Neuronal stem cell (in vitro differentiated cells): ENCODE measurements at regions not wholly inside any gene's neighbourhood (a gene's known extent, or its start where the extent isn't known, plus 50 kb on each side); places are given as distances from the start of the nearest gene placed in this dataset.
"Not testable (repeated sequence)": the region's sequence is repeated elsewhere in the genome, so short reads cannot be mapped to it uniquely, and the experiment has no call there.

Experiments used
- DNase-seq: peaks from one replicate; pipeline ENCODE4 v3.0.0-alpha.2; 2013; ENCODE audit warnings: low spot score
- H2AFZ ChIP-seq: one replicate; pipeline ENCODE4 v1.6.1; 2013; ENCODE audit warnings: mild to moderate bottlenecking, low read length, inconsistent platforms
- H2AK5ac ChIP-seq: 2 replicates; pipeline ENCODE4 v1.6.1; 2013; ENCODE audit warnings: low read depth, mild to moderate bottlenecking, inconsistent platforms, low read length, moderate library complexity, mixed read lengths
- H2BK120ac ChIP-seq: 2 replicates; pipeline ENCODE4 v1.6.1; 2013; ENCODE audit warnings: low read depth, mild to moderate bottlenecking, inconsistent platforms, low read length, moderate library complexity, mixed read lengths
- H2BK12ac ChIP-seq: one replicate; pipeline ENCODE4 v1.6.1; 2013; ENCODE audit warnings: low read length, inconsistent platforms
- H2BK15ac ChIP-seq: 2 replicates; pipeline ENCODE4 v1.6.1; 2013; ENCODE audit warnings: mild to moderate bottlenecking, low read length, inconsistent platforms, mixed read lengths
- H2BK5ac ChIP-seq: one replicate; pipeline ENCODE4 v1.6.1; 2013; ENCODE audit warnings: inconsistent platforms, mild to moderate bottlenecking, low read length, moderate library complexity
- H3K14ac ChIP-seq: one replicate; pipeline ENCODE4 v1.6.1; 2013; ENCODE audit warnings: low read length, inconsistent platforms
- H3K18ac ChIP-seq: 2 replicates; pipeline ENCODE4 v1.6.1; 2013; ENCODE audit warnings: low read length, inconsistent platforms
- H3K23ac ChIP-seq: 2 replicates; pipeline ENCODE4 v1.6.1; 2013; ENCODE audit warnings: low read depth, mild to moderate bottlenecking, mixed read lengths, low read length, inconsistent platforms; ENCODE audit not compliant: poor library complexity
- H3K27ac ChIP-seq: replicated peaks from 3 replicates; pipeline ENCODE4 v1.5.1; 2013; ENCODE audit warnings: low read length, inconsistent platforms
- H3K27me3 ChIP-seq, 3 experiments: 2 replicates each; pipeline ENCODE4 v1.6.1; 2013; ENCODE audit warnings: low read length in 3 of 3, mild to moderate bottlenecking in 2 of 3, inconsistent platforms in 1 of 3, low read depth in 1 of 3, mixed read lengths in 1 of 3, moderate library complexity in 1 of 3; ENCODE audit not compliant: control insufficient read depth in 3 of 3, insufficient read depth in 3 of 3
- H3K36me3 ChIP-seq, 2 donors: replicated peaks in 1 of 2; 2 replicates each; pipeline ENCODE4 v1.6.1; 2013; ENCODE audit warnings: low read length in 2 of 2; ENCODE audit not compliant: control insufficient read depth in 2 of 2, insufficient read depth in 2 of 2
- H3K4ac ChIP-seq: 2 replicates; pipeline ENCODE4 v1.6.1; 2013; ENCODE audit warnings: inconsistent platforms, mild to moderate bottlenecking, low read length, moderate library complexity
- H3K4me1 ChIP-seq, 2 donors: 1 replicate in 1 of 2; 2 replicates in 1 of 2; pipeline ENCODE4 v1.6.1; 2013; ENCODE audit warnings: low read length in 2 of 2, low read depth in 1 of 2; ENCODE audit not compliant: control insufficient read depth in 2 of 2, insufficient read depth in 1 of 2
- H3K4me2 ChIP-seq: one replicate; pipeline ENCODE4 v1.6.1; 2013; ENCODE audit warnings: mild to moderate bottlenecking, low read length, inconsistent platforms; ENCODE audit not compliant: insufficient read depth, poor library complexity, severe bottlenecking
- H3K4me3 ChIP-seq, 2 donors: 2 replicates each; pipeline ENCODE4 v1.5.1; 2013; ENCODE audit warnings: low read length in 2 of 2, mild to moderate bottlenecking in 2 of 2, inconsistent platforms in 1 of 2, moderate library complexity in 1 of 2
- H3K79me1 ChIP-seq: one replicate; pipeline ENCODE4 v1.6.1; 2013; ENCODE audit warnings: low read depth, mild to moderate bottlenecking, inconsistent platforms, low read length, moderate library complexity
- H3K9ac ChIP-seq: one replicate; pipeline ENCODE4 v1.6.1; 2013; ENCODE audit warnings: mild to moderate bottlenecking, low read depth, low read length, inconsistent platforms; ENCODE audit not compliant: poor library complexity
- H3K9me3 ChIP-seq, 2 donors: replicated peaks in 1 of 2; 2 replicates each; pipeline versions ENCODE3 to v1.6.1; 2013; ENCODE audit warnings: low read length in 2 of 2, mild to moderate bottlenecking in 2 of 2, inconsistent platforms in 1 of 2, low read depth in 1 of 2, mixed read lengths in 1 of 2, moderate library complexity in 1 of 2; ENCODE audit not compliant: control insufficient read depth in 2 of 2, insufficient read depth in 1 of 2
- H4K8ac ChIP-seq: one replicate; pipeline ENCODE4 v1.6.1; 2013; ENCODE audit warnings: low read depth, mild to moderate bottlenecking, inconsistent platforms, low read length, moderate library complexity
- H4K91ac ChIP-seq: one replicate; pipeline ENCODE4 v1.6.1; 2013; ENCODE audit warnings: low read length, low read depth, mild to moderate bottlenecking, inconsistent platforms; ENCODE audit not compliant: poor library complexity
- WGBS, 2 donors: extraction: QIAGEN DNeasy Blood & Tissue Kit; methylation state at CpG; one replicate each; pipeline ENCODE4 v1.1.7; 2013; ENCODE audit warnings: missing lambda C conversion rate in 2 of 2, mixed read lengths in 1 of 2; ENCODE audit not compliant: insufficient read length in 2 of 2, insufficient replicate concordance in 1 of 2; ENCODE audit errors: extremely low coverage in 2 of 2; 5-methylcytosine and 5-hydroxymethylcytosine counted together

- H2AFZ ChIP-seq, DNase-seq, H3K4me1 ChIP-seq, H3K9ac ChIP-seq, H3K27ac ChIP-seq, H3K18ac ChIP-seq, H2AK5ac ChIP-seq, H3K4me2 ChIP-seq, H4K8ac ChIP-seq, H3K14ac ChIP-seq, H3K27me3 ChIP-seq, H3K4ac ChIP-seq, H2BK120ac ChIP-seq, H3K36me3 ChIP-seq, H3K9me3 ChIP-seq, H2BK5ac ChIP-seq, H4K91ac ChIP-seq, H2BK12ac ChIP-seq, H2BK15ac ChIP-seq, H3K23ac ChIP-seq, H3K79me1 ChIP-seq: not testable (repeated sequence)
- WGBS, 2 donors, result no CpG with 5 or more reads among the region's 7 CpGs
- peak overlapping the region in 1 of 2 donors; percentile 36 for H3K4me3 ChIP-seq
These were observed 61.6 kb upstream of the MUC20 start for GRCh38 chr3:195659136-195659533.

- H3K14ac ChIP-seq, H3K27ac ChIP-seq, H2AK5ac ChIP-seq, H2BK5ac ChIP-seq, H2BK120ac ChIP-seq, H3K23ac ChIP-seq, H2BK12ac ChIP-seq, H3K36me3 ChIP-seq, H3K79me1 ChIP-seq, H3K9ac ChIP-seq, H3K18ac ChIP-seq, H3K9me3 ChIP-seq, H2AFZ ChIP-seq, H4K91ac ChIP-seq, H3K4me2 ChIP-seq, H2BK15ac ChIP-seq, H3K4ac ChIP-seq, DNase-seq, H4K8ac ChIP-seq, H3K27me3 ChIP-seq, H3K4me1 ChIP-seq: not testable (repeated sequence)
- peak overlapping the region in 1 of 2 donors; percentile 36 for H3K4me3 ChIP-seq
- no CpG with 5 or more reads among the region's 53 CpGs for WGBS, 2 donors
These were observed 62.2 kb upstream of the MUC20 start for GRCh38 chr3:195658381-195659135.

DNA sequence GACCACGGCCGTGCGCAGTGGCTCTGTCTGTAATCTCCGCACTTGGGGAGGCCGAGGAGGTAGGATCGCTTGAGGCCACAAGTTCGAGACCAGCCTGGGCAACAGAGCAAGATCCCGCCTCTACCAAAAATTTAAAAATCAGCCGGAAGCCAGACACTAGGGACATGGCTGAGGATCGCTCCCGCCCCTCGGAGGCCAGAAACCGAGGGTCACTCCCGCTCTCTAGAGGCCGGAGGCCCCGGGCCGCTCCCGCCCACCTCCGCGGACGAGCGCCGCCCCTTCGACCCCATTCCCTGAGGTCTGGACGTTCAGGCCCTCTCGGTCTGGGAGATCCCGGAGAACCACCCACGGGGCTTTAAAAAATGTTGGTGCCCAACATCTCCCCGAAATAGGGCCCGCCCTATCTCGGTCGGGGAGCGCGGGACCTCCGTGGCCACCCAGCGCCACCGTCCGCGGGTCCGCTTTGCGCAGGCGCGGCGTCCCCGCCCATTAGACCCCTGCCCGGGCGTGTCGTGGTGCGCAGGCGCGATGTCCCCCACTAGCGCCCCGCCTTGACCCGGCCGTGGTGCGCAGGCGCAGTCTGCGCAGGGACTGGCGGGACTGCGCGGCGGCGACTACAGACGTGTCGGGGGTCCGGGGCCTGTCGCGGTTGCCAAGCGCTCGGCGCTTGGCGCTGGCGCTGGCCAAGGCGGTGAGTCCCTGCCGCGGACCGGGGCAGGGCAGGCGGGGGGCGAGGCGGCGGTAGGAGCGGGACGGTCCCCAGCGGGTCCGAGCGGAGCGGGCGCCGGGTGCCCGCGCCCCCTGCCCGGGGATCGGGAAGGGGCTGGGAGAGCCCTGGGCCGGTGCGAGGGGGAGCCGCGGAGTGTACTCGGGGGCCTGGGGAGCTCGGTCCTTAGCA is 63.1 kb upstream of the MUC20 start:
- peak; percentile 37 for DNase-seq
- H4K91ac ChIP-seq, H2BK5ac ChIP-seq, H3K27ac ChIP-seq, H2BK120ac ChIP-seq, H3K4me2 ChIP-seq, H2BK15ac ChIP-seq, H3K23ac ChIP-seq, H3K4ac ChIP-seq, H3K18ac ChIP-seq, H3K79me1 ChIP-seq, H3K9ac ChIP-seq, H2AK5ac ChIP-seq, H3K27me3 ChIP-seq, H3K36me3 ChIP-seq, H3K4me1 ChIP-seq, H3K14ac ChIP-seq, H4K8ac ChIP-seq, H2BK12ac ChIP-seq, H3K9me3 ChIP-seq: not testable (repeated sequence)
- no CpG with 5 or more reads among the region's 99 CpGs for WGBS, 2 donors
- Histone ChIP-seq H2AFZ (peak overlapping the region; percentile 84), H3K4me3 (peak overlapping the region in 1 of 2 donors; percentile 47)

DNA sequence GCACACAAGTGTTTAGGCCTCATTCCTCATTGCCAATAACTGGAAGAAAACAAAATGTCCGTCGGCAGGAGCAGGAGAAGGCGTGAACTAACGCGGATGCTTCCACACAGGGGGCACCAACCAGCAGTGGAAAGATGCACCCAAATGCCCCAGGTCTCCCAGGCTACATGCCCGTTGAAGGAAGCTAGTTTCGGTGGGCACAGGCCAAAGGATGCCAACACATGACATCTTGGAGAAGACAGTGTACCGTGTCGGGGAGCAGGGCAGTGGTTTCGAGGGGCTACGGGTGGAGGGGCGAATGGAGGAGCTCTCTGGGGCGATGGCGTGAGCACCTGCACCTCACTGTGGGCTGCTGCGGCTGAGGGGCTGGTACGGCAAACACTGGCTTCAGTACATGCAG is 64.7 kb upstream of the MUC20 start:
- H4K8ac ChIP-seq, H3K4ac ChIP-seq, H2AK5ac ChIP-seq, H3K23ac ChIP-seq, H3K9me3 ChIP-seq, H3K79me1 ChIP-seq, H3K18ac ChIP-seq, H2AFZ ChIP-seq, H3K4me2 ChIP-seq, DNase-seq, H2BK5ac ChIP-seq, H2BK12ac ChIP-seq, H3K27me3 ChIP-seq, H2BK15ac ChIP-seq, H4K91ac ChIP-seq, H3K9ac ChIP-seq, H3K27ac ChIP-seq, H3K4me3 ChIP-seq, H3K14ac ChIP-seq, H3K4me1 ChIP-seq, H2BK120ac ChIP-seq, H3K36me3 ChIP-seq: not testable (repeated sequence)
- WGBS, 2 donors, result no CpG with 5 or more reads among the region's 16 CpGs
